H1 (cell line): ENCODE measurements at regions not wholly inside any gene's neighbourhood (a gene's known extent, or its start where the extent isn't known, plus 50 kb on each side); places are given as distances from the start of the nearest gene placed in this dataset.

Experiments
- CHD7 ChIP-seq: fragments of 300-600 bp; sonication (generic); IDR thresholded peaks from 2 replicates; pipeline ENCODE4 v1.7.1; 2012; ENCODE audit warnings: low read length, moderate library complexity, mild to moderate bottlenecking, inconsistent platforms; ENCODE audit not compliant: insufficient replicate concordance
- EGR1 ChIP-seq: IDR thresholded peaks from 2 replicates; pipeline ENCODE4 v1.6.1; 2011; ENCODE audit warnings: low read depth, low read length, borderline replicate concordance
- NANOG ChIP-seq: IDR thresholded peaks from 2 replicates; pipeline ENCODE4 v1.6.1; 2011; ENCODE audit warnings: low read length, low read depth, mild to moderate bottlenecking, inconsistent platforms; ENCODE audit not compliant: insufficient read depth, poor library complexity, severe bottlenecking

- TF ChIP-seq CHD7 (no peak), NANOG (no peak), EGR1 (no peak)
Measured at GRCh38 chr5:34529581-34530331, 126.4 kb upstream of the RAI14 start (continued).
